Stimulated activated CD4-positive, alpha-beta T cell treated with anti-CD3 and anti-CD28 coated beads, Interleukin-2, amount 100 ng/mL, for 4 hours (primary cell): ENCODE measurements at regions not wholly inside any gene's neighbourhood (a gene's known extent, or its start where the extent isn't known, plus 50 kb on each side); places are given as distances from the start of the nearest gene placed in this dataset.

Source experiments
- DNase-seq: peaks from one replicate; pipeline ENCODE4 v3.0.0-alpha.2; 2020; ENCODE audit warnings: low read depth

GRCh38 chr21:41671212-41671762, 95.6 kb downstream of the RIPK4 start:
- DNase-seq: no peak

- no peak for DNase-seq
These were observed 96.6 kb downstream of the RIPK4 start for GRCh38 chr21:41670056-41670805.

GRCh38 chr21:41669533-41669830, 97.4 kb downstream of the RIPK4 start:
- no peak for DNase-seq

GRCh38 chr21:41668686-41669532, 97.9 kb downstream of the RIPK4 start:
- no peak for DNase-seq

- DNase-seq: no peak
These were observed 98.8 kb downstream of the RIPK4 start for GRCh38 chr21:41668051-41668541.

- no peak for DNase-seq
These were observed 99.7 kb downstream of the RIPK4 start for GRCh38 chr21:41667136-41667535.

GRCh38 chr21:41666641-41667081, 100.2 kb downstream of the RIPK4 start:
- DNase-seq: no peak

- DNase-seq: no peak
These were observed 100.9 kb downstream of the RIPK4 start for GRCh38 chr21:41665766-41666595.

GRCh38 chr21:41664881-41665765, 101.7 kb downstream of the RIPK4 start:
- DNase-seq: no peak

- no peak for DNase-seq
These were observed 102.8 kb downstream of the RIPK4 start for GRCh38 chr21:41663805-41664788.

GRCh38 chr21:41662761-41663160, 104.1 kb downstream of the RIPK4 start:
- no peak for DNase-seq

GRCh38 chr21:41662161-41662560, 104.7 kb downstream of the RIPK4 start:
- DNase-seq: no peak

GRCh38 chr21:41660748-41661147, 106.1 kb downstream of the RIPK4 start:
- DNase-seq: no peak

- no peak for DNase-seq
These were observed 106.9 kb downstream of the RIPK4 start for GRCh38 chr21:41659791-41660560.

- DNase-seq: no peak
These were observed 109.8 kb downstream of the RIPK4 start for GRCh38 chr21:41656946-41657525.

GRCh38 chr21:41655259-41655658, 111.6 kb downstream of the RIPK4 start:
- DNase-seq: no peak

GRCh38 chr21:41653954-41654491, 112.8 kb downstream of the RIPK4 start:
- no peak for DNase-seq

- DNase-seq: no peak
These were observed 113.5 kb downstream of the RIPK4 start for GRCh38 chr21:41653243-41653953.
